HG03342 (cell line): ENCODE measurements at regions not wholly inside any gene's neighbourhood (a gene's known extent, or its start where the extent isn't known, plus 50 kb on each side); places are given as distances from the start of the nearest gene placed in this dataset.

Experiments used
- ATAC-seq: cut with Tn5 transposase; IDR thresholded peaks from one replicate; pipeline ENCODE4 v1.9.1; 2021; ENCODE audit warnings: mild to moderate bottlenecking, moderate library complexity; ENCODE audit not compliant: unreplicated experiment

GRCh38 chr3:84008623-84009022 is 950.2 kb upstream of the CADM2 start:
- ATAC-seq, result no peak

GRCh38 chr3:84023842-84024241 is 934.9 kb upstream of the CADM2 start:
- no peak for ATAC-seq

- ATAC-seq, result no peak
Observed at GRCh38 chr3:84039099-84039498, 919.7 kb upstream of the CADM2 start.

- ATAC-seq, result no peak
Observed at GRCh38 chr3:84042399-84043106, 916.2 kb upstream of the CADM2 start.

- ATAC-seq, result no peak
Observed at GRCh38 chr3:84066915-84067314, 891.9 kb upstream of the CADM2 start.

- ATAC-seq, result no peak
Observed at GRCh38 chr3:84073664-84074063, 885.1 kb upstream of the CADM2 start.

GRCh38 chr3:84074767-84075166 is 884.0 kb upstream of the CADM2 start:
- ATAC-seq, result no peak

GRCh38 chr3:84077479-84077878 is 881.3 kb upstream of the CADM2 start:
- ATAC-seq, result no peak

GRCh38 chr3:84082726-84083125 is 876.1 kb upstream of the CADM2 start:
- no peak for ATAC-seq

GRCh38 chr3:84092907-84093306 is 865.9 kb upstream of the CADM2 start:
- no peak for ATAC-seq

GRCh38 chr3:84096188-84096587 is 862.6 kb upstream of the CADM2 start:
- no peak for ATAC-seq

GRCh38 chr3:84100861-84101260 is 857.9 kb upstream of the CADM2 start:
- ATAC-seq, result no peak

- no peak for ATAC-seq
Observed at GRCh38 chr3:84108442-84108971, 850.3 kb upstream of the CADM2 start.

GRCh38 chr3:84109911-84110310 is 848.9 kb upstream of the CADM2 start:
- no peak for ATAC-seq

- no peak for ATAC-seq
Observed at GRCh38 chr3:84110787-84111186, 848.0 kb upstream of the CADM2 start.

- ATAC-seq, result no peak
Observed at GRCh38 chr3:84125201-84125721, 833.5 kb upstream of the CADM2 start.

- no peak for ATAC-seq
Observed at GRCh38 chr3:84125760-84126159, 833.0 kb upstream of the CADM2 start.

- no peak for ATAC-seq
Observed at GRCh38 chr3:84126160-84126559, 832.6 kb upstream of the CADM2 start.

- no peak for ATAC-seq
Observed at GRCh38 chr3:84128024-84128423, 830.8 kb upstream of the CADM2 start.

- no peak for ATAC-seq
Observed at GRCh38 chr3:84136425-84136824, 822.4 kb upstream of the CADM2 start.

- ATAC-seq, result no peak
Observed at GRCh38 chr3:84140631-84141030, 818.2 kb upstream of the CADM2 start.

GRCh38 chr3:84141571-84141970 is 817.2 kb upstream of the CADM2 start:
- ATAC-seq, result no peak

- ATAC-seq, result no peak
Observed at GRCh38 chr3:84165328-84165727, 793.5 kb upstream of the CADM2 start.
